SK-N-MC (cell line): ENCODE measurements at regions not wholly inside any gene's neighbourhood (a gene's known extent, or its start where the extent isn't known, plus 50 kb on each side); places are given as distances from the start of the nearest gene placed in this dataset.

Source experiments
- DNase-seq: peaks from one replicate; pipeline ENCODE4 v3.0.0-alpha.2; 2011; ENCODE audit warnings: low read depth, low spot score
- H3K27ac ChIP-seq: fragments of 200-600 bp; sonication (generic); 2 replicates; pipeline ENCODE4 v1.5.1; 2016; ENCODE audit warnings: mixed run types
- H3K36me3 ChIP-seq: fragments of 200-600 bp; sonication (generic); 2 replicates; pipeline ENCODE4 v1.6.1; 2017; ENCODE audit warnings: antibody characterized with exemption, low read length, mixed read lengths; ENCODE audit not compliant: insufficient read depth
- H3K4me3 ChIP-seq: fragments of 200-600 bp; sonication (generic); 2 replicates; pipeline ENCODE4 v1.5.1; 2016
- H3K9ac ChIP-seq: fragments of 200-600 bp; sonication (generic); 2 replicates; pipeline ENCODE4 v1.8.0; 2017; ENCODE audit warnings: mixed run types, mixed read lengths; ENCODE audit not compliant: insufficient read length
- H3K9me3 ChIP-seq: fragments of 200-600 bp; sonication (generic); 2 replicates; pipeline ENCODE4 v1.6.1; 2017; ENCODE audit warnings: low read depth, mild to moderate bottlenecking, antibody characterized with exemption, low read length, moderate library complexity, mixed read lengths
- EZH2 ChIP-seq: fragments of 200-600 bp; sonication (generic); IDR thresholded peaks from one replicate; pipeline ENCODE4 v1.6.1; 2017; ENCODE audit warnings: antibody characterized with exemption
- FOXP2 ChIP-seq: optimal IDR thresholded peaks from 2 replicates; pipeline ENCODE3; 2011; ENCODE audit warnings: mild to moderate bottlenecking, moderate library complexity; ENCODE audit not compliant: insufficient read depth; ENCODE audit errors: extremely low read length, control extremely low read depth
- POLR2AphosphoS5 ChIP-seq: IDR thresholded peaks from 2 replicates; pipeline ENCODE4 v1.6.1; 2012; ENCODE audit warnings: mild to moderate bottlenecking, low read depth, low read length, borderline replicate concordance

- Histone ChIP-seq H3K27ac (no peak overlapping the region), H3K36me3 (no peaks in the 10 kb centered on the region), H3K9me3 (no peaks in the 10 kb centered on the region), H3K4me3 (no peak overlapping the region), H3K9ac (no peak overlapping the region)
- TF ChIP-seq POLR2AphosphoS5 (no peak), FOXP2 (no peak), EZH2 (no peak)
- DNase-seq: no peak
These were observed 331.4 kb downstream of the BCAT1 start for GRCh38 chr12:24617471-24617870.

DNA sequence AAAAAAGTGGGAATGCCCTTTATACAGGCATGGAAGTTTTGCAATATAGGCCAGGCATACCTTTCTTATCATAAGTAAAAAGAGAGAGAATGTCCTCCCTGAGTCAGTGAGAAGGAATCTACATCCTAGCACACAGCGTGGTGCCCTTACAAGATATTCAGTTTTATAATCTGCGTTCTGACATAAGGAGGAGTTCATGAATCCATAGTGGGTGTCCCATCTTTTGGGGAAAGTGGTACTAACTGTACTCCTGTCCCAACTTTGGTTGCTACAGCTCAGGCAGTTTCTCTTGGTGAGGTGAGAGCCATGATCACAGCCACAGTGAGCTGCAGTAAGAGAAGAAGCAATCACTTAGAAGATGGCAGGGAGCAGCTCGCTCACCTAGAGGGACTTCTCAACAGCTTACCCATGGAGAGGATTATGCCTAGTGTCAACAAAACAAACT is 332.9 kb downstream of the BCAT1 start:
- no peak for TF ChIP-seq FOXP2
- no peak for TF ChIP-seq POLR2AphosphoS5
- TF ChIP-seq EZH2: no peak
- H3K9ac ChIP-seq: no peak overlapping the region
- no peak for DNase-seq
- no peaks in the 10 kb centered on the region for H3K9me3 ChIP-seq
- no peak overlapping the region for H3K4me3 ChIP-seq
- H3K36me3 ChIP-seq: no peaks in the 10 kb centered on the region
- H3K27ac ChIP-seq: no peak overlapping the region

GRCh38 chr12:24608637-24609285 is 340.1 kb downstream of the BCAT1 start:
- no peak overlapping the region for H3K9ac ChIP-seq
- TF ChIP-seq POLR2AphosphoS5 (no peak), FOXP2 (no peak), EZH2 (no peak)
- H3K36me3 ChIP-seq: no peaks in the 10 kb centered on the region
- H3K27ac ChIP-seq: no peak overlapping the region
- DNase-seq: no peak
- no peaks in the 10 kb centered on the region for H3K9me3 ChIP-seq
- no peak overlapping the region for H3K4me3 ChIP-seq

DNA sequence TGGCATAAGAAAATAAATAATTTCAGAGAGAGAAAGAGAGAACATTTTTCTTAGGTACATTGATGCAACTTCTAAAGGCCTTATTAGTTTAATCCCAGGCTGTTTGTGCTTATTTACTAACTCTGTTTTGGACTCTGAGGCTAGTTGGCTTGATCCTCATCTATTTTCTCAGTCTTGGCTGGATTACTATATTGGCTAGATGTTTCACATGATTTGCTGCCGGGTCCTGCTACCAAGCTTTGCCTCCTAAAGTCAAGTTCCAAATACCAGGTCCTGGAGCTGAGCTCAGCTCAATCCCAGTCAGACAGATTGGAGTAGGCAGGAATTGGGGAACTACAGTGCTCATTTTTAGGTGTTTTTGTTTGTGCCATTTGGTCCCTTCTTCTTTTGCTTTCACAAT is 340.8 kb downstream of the BCAT1 start:
- Histone ChIP-seq H3K27ac (no peak overlapping the region), H3K4me3 (no peak overlapping the region), H3K9me3 (no peaks in the 10 kb centered on the region), H3K9ac (no peak overlapping the region), H3K36me3 (no peaks in the 10 kb centered on the region)
- DNase-seq: no peak
- no peak for TF ChIP-seq POLR2AphosphoS5
- TF ChIP-seq FOXP2: no peak
- TF ChIP-seq EZH2: no peak

GRCh38 chr12:24605916-24606315 is 343.0 kb downstream of the BCAT1 start:
- Histone ChIP-seq H3K4me3 (no peak overlapping the region), H3K27ac (no peak overlapping the region), H3K9ac (no peak overlapping the region), H3K9me3 (no peaks in the 10 kb centered on the region), H3K36me3 (no peaks in the 10 kb centered on the region)
- DNase-seq: no peak
- no peak for TF ChIP-seq POLR2AphosphoS5
- TF ChIP-seq EZH2: no peak
- no peak for TF ChIP-seq FOXP2

DNA sequence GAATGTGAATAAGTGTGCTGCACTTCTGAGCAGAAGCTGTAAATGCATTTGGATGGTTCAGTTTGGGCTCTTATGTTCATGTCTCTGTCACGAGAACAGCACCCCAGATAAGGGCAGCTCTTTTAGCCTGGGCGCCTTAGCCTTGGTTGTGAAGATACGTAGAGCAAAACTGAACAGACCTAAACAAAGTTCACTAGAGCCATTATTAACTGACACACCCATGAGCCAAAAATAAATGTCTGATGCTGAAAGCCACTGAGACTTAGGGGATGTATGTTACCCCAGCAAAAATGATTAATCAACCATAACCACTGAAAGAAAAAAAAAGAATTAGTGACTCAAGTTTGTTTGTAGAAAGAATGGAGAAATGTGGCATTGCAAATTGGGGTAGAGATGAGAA is 343.4 kb downstream of the BCAT1 start:
- DNase-seq: no peak
- H3K27ac ChIP-seq: no peak overlapping the region
- no peak overlapping the region for H3K4me3 ChIP-seq
- no peak overlapping the region for H3K9ac ChIP-seq
- H3K36me3 ChIP-seq: no peaks in the 10 kb centered on the region
- TF ChIP-seq POLR2AphosphoS5: no peak
- TF ChIP-seq FOXP2: no peak
- TF ChIP-seq EZH2: no peak
- no peaks in the 10 kb centered on the region for H3K9me3 ChIP-seq

GRCh38 chr12:24603371-24603770 is 345.5 kb downstream of the BCAT1 start:
- H3K4me3 ChIP-seq: no peak overlapping the region
- TF ChIP-seq POLR2AphosphoS5 (no peak), EZH2 (no peak), FOXP2 (no peak)
- H3K27ac ChIP-seq: no peak overlapping the region
- H3K9ac ChIP-seq: no peak overlapping the region
- DNase-seq: no peak
- H3K36me3 ChIP-seq: no peaks in the 10 kb centered on the region
- H3K9me3 ChIP-seq: no peaks in the 10 kb centered on the region

GRCh38 chr12:24600996-24601395 is 347.9 kb downstream of the BCAT1 start:
- TF ChIP-seq POLR2AphosphoS5 (no peak), FOXP2 (no peak), EZH2 (no peak)
- Histone ChIP-seq H3K9me3 (no peaks in the 10 kb centered on the region), H3K4me3 (no peak overlapping the region), H3K27ac (no peak overlapping the region), H3K36me3 (no peaks in the 10 kb centered on the region), H3K9ac (no peak overlapping the region)
- peak; percentile 65 for DNase-seq

DNA sequence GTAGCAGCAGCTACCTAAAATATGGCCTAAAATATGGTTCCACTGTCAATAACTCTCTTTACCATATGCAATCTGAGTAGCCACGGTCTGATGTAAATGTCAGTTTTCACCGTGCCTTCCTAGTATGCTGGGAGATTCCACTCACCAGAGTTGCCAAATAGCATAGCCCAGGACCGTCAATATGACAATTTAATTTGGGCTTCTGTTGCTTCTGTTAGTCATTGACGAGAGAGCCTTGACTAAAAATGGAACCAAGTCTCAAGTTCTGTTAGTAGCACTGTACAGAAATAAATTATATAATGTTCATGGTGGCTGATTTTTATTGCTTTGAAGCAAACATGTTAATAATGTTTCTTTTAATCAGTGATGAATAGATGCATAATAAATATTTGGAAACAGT is 348.4 kb downstream of the BCAT1 start:
- Histone ChIP-seq H3K9ac (no peak overlapping the region), H3K36me3 (no peaks in the 10 kb centered on the region), H3K9me3 (no peaks in the 10 kb centered on the region), H3K4me3 (no peak overlapping the region), H3K27ac (no peak overlapping the region)
- TF ChIP-seq POLR2AphosphoS5: no peak
- no peak for TF ChIP-seq FOXP2
- TF ChIP-seq EZH2: no peak
- no peak for DNase-seq

DNA sequence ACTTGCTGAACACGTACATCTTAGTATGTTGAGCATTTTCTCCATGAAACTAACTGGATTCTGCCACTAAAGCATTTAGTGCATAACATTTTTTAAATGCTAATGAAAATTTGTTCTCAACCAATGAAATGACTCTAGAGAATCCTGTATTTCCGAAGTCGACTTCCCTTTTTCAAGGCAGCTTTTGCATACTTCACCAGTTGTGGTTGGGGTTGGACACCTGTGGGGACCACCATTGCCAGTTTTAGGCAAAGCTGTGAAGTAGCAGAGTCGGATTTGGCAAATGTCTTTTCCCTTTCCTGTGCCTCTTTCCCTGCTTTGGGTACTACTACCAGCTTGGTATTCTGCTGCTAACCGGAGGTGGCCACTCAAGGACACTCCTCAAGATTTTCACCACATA is 349.2 kb downstream of the BCAT1 start:
- H3K9me3 ChIP-seq: no peaks in the 10 kb centered on the region
- no peak overlapping the region for H3K27ac ChIP-seq
- H3K9ac ChIP-seq: no peak overlapping the region
- H3K36me3 ChIP-seq: no peaks in the 10 kb centered on the region
- TF ChIP-seq POLR2AphosphoS5: no peak
- no peak for TF ChIP-seq EZH2
- TF ChIP-seq FOXP2: no peak
- H3K4me3 ChIP-seq: no peak overlapping the region
- no peak for DNase-seq
